Activated CD4-positive, alpha-beta T cell treated with anti-CD3 and anti-CD28 coated beads, Interleukin-2, amount 50 U/mL, for 24 hours (primary cell): ENCODE measurements at regions not wholly inside any gene's neighbourhood (a gene's known extent, or its start where the extent isn't known, plus 50 kb on each side); places are given as distances from the start of the nearest gene placed in this dataset.
"Not testable (repeated sequence)": the region's sequence is repeated elsewhere in the genome, so short reads cannot be mapped to it uniquely, and the experiment has no call there.

Source experiments
- DNase-seq, 2 donors: peaks; one replicate each; pipeline ENCODE4 v3.0.0-alpha.2; 2020; ENCODE audit warnings: low read depth in 1 of 2, low spot score in 1 of 2

DNA sequence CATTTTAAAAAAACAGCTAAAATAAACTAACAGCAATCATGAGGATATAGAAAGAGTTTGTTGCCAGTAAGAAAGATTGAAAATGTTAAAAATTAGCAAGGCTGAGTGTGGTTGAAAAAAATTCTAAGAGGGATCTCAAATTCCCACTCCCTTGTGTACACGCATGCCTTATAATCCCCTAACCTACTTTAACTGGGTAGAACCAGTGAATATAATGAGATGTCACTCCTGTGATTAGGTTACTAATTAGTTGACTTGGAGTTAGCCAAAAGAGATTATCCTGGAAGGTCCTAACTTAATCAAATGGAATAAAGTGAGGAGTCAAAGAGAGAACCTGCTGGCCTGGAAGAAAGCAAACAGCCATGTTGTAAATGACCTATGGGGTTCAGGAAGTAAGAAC is 286.0 kb upstream of the TGFBR2 start:
- no peak for DNase-seq

GRCh38 chr3:30321065-30321464 is 285.3 kb upstream of the TGFBR2 start:
- DNase-seq: no peak

- DNase-seq: not testable (repeated sequence)
Observed at GRCh38 chr3:30323649-30324048, 282.8 kb upstream of the TGFBR2 start.

GRCh38 chr3:30324587-30324986 is 281.8 kb upstream of the TGFBR2 start:
- no peak for DNase-seq

DNA sequence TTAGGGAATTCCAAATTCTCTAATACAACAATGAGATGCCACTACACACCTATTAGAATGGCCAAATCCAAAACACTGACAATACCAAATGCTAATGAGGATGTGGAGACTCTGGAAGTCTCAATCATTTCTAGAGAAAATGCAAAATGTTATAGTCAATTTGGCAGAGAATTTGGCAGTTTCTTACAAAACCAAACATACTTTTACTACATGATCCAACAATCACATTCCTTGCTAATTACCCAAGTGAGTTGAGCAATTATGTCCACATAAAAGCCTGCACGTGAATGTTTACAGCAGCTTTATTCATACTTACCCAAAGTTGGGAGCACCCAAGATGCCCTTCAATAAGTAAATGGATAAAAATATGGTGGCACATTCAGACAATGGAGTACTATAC is 278.4 kb upstream of the TGFBR2 start:
- not testable (repeated sequence) for DNase-seq

GRCh38 chr3:30328935-30329334 is 277.5 kb upstream of the TGFBR2 start:
- not testable (repeated sequence) for DNase-seq

GRCh38 chr3:30331519-30331918 is 274.9 kb upstream of the TGFBR2 start:
- no peak for DNase-seq

GRCh38 chr3:30332196-30333021 is 274.0 kb upstream of the TGFBR2 start:
- no peak for DNase-seq

- no peak for DNase-seq
Observed at GRCh38 chr3:30333143-30333542, 273.3 kb upstream of the TGFBR2 start.

DNA sequence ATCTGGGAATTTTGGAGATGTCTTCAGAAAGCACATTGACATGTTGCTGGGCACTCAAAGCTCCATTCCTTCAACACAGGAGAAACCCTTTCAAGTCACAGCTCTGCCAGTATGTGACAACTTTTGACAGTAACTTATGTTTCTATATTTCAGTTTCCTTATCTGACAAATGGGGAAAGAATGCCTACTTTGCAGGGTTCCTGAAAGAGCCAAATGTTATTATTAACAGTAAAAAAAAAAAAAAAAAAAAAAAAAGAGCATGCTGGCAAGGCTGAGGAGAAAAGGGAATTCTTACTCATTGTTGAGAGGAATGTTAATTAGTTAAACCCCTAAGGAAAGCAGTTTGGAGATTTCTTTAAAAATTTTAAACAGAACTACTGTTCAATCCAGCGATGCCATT is 272.5 kb upstream of the TGFBR2 start:
- DNase-seq: no peak

DNA sequence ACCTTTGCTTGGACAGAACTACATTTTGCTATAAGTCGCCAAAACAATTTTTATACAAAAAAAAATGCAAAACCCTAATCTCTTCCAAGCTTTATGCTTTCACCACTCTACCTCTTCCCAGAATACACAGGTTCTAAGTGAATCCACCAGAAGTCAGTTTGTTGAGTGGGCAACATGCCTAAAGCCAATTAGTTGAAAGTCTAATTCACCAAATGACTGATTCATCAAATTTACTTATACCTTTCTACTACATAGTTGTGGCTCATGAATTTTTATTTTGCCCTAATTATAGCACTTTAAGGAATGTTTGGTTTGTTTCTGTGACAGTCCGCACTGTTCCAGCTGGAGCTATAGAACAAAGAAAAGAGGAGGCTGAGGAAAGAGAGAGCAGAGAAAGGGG is 265.9 kb upstream of the TGFBR2 start:
- no peak for DNase-seq

DNA sequence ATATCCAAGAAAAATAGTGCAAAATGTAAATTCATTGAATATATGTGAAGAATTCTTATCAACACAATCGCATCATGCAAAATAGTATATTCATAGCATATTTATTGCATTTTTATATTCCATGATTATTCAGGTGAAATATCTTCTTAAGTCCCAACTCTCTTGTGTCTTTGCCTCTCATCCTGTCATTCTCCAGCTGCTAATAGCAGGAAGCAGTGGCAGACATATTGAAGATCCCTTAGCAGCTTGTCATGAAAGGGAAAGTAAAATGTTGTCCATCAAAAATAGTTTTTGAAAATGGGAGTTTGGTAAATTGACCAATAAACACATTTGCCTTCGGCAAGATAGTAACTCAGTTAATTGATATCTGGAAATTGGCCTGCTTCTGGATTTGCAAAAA is 265.3 kb upstream of the TGFBR2 start:
- DNase-seq: no peak

GRCh38 chr3:30341851-30342250 is 264.6 kb upstream of the TGFBR2 start:
- no peak for DNase-seq

GRCh38 chr3:30342318-30343060 is 263.9 kb upstream of the TGFBR2 start:
- peak in 1 of 2 donors; percentile 49 for DNase-seq

DNA sequence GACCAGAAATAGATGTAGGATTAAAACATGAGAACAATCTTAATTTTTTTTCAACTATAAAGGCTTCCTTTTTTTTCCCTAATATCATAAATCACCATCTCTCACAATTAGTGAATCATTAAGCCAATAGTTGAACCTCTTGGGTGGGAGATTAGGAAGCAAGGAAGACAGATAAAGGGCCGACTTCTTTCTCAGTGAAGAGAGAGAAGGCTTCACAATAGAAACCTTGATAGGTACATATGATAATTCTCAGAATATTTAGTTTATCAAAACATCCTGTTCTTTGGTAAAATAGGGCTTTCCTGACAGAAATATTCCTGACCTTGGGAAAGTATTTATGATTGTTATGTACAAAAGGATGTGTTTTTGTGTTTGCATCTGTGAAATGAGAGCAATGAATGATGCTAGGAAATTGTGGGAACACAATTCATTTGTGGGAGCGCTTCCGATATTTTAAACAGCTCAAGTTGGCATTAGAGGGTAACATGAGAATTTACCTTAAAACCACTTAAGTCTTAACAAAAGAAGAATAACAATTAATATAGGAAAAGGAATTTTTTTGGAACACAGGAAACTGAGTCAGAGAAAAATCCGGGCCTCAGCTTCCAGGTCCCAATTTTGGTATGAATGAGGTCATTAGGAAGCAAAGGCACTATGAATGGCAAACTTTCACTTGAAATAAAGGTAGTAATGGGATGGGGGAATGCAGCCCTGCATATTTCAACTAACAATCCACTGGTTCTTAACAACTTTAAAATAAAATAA is 263.2 kb upstream of the TGFBR2 start:
- no peak for DNase-seq

DNA sequence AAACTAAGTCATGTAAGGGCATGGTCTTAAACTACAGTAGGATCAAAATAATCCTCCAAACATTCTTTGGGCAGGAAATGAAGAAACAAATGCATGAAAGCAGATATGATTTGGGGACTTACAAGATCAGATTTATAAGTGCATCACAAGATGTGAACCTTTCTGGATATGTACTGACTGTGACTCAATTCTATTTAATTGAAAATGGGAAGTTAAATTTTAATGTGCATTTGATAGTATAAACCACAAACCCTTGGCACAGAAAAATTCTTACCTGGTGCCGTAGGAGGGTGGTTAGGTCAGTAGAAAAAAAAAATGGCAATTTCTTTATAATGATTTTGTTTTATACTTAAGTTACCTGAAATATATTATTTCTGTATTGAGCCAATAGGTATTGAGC is 262.5 kb upstream of the TGFBR2 start:
- DNase-seq: no peak

DNA sequence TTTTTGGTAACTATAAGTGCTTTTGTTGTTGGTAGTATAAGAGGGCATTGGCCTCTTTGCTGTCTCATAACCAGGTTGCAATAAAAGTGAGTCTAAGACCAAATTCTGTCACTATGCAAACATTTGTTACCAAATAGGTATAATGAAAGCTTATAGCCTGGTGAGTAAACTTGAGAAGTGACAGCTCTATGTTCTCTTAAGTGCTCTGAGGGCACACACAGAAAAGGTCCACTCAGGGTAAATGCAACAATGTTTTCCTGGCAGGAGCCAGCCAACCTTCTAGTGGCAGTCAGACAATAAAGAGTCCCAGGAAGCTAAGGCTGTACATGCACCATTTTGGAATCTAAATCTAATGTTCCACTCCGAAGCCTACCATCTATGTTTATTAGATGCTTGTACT is 262.1 kb upstream of the TGFBR2 start:
- DNase-seq: no peak

DNA sequence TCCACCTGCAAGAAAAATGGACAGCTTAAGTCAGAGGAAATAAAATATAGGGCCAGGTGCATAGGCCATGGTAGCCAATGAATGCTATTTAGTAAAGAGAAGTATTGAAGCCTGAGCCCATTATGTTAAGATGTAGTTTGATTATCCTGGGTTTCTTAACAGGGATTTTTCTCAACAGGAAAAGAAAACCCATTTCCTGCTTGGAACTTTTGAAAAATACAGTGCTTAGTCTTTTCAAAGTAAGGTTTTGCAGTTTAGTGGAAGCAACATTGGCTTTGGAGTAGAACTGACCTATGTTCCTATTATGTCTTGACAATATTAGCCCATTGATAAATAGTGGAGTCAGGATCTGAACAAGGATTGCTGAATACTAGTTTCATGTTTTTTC is 259.5 kb upstream of the TGFBR2 start:
- DNase-seq: no peak

GRCh38 chr3:30347679-30348216 is 258.7 kb upstream of the TGFBR2 start:
- DNase-seq: peak in 1 of 2 donors; percentile 57

DNA sequence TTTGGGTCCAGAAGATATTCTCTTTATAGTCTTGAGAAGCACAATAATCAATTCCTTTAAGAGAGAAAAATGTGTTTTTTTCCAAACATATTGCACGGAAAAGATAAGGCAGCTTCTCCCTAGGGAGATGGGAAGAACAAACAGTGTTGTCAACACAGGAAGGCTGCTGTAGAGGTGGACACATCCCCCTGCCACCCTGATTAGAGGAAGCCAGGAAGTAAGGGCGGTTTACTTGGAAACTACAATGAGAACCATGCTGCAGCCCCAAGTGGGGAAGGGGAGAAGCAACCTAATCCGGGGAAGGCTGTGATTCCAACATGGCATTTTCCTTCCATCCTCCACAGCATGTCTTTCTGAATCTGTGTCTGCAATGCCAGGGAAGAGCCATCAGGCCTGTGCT is 256.9 kb upstream of the TGFBR2 start:
- no peak for DNase-seq

- no peak for DNase-seq
Observed at GRCh38 chr3:30350011-30350410, 256.4 kb upstream of the TGFBR2 start.

GRCh38 chr3:30350901-30351300 is 255.5 kb upstream of the TGFBR2 start:
- DNase-seq: no peak
